ENCODE measurements at regions not wholly inside any gene's neighbourhood (a gene's known extent, or its start where the extent isn't known, plus 50 kb on each side); places are given as distances from the start of the nearest gene placed in this dataset.
"Not testable (repeated sequence)": the region's sequence is repeated elsewhere in the genome, so short reads cannot be mapped to it uniquely, and the experiment has no call there.

DNA sequence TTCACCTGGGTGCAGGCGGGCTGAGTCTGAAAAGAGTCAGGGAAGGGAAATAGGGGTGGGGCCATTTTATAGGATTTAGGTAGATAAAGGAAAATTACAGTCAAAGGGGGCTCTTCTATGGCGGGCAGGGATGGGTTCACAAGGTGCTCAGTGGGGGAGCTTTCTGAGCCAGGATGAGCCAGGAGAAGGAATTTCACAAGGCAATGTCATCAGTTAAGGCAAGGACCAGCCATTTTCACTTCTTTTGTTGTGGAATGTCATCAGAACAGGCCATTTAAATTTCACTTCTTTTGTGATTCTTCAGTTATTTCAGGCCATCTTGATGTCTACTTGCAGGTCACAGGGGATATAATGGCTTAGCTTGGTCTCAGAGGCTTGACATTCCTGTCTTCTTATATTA is 66.4 kb downstream of the PPIAL4A start:
- Mint-ChIP-seq H3K9me3 (peaks cover 12% of the 10 kb centered on the region), H3K36me3 (ENCODE audit: low read depth) (peaks cover 12% of the 10 kb centered on the region)
- DNase-seq (ENCODE audit: low spot score); intact Hi-C loops (cut with micrococcal nuclease); H3K27me3 Mint-ChIP-seq (ENCODE audit: insufficient read depth); H3K4me3 Mint-ChIP-seq; H3K4me1 Mint-ChIP-seq (ENCODE audit: low read depth); H3K27ac Mint-ChIP-seq: not testable (repeated sequence)

DNA sequence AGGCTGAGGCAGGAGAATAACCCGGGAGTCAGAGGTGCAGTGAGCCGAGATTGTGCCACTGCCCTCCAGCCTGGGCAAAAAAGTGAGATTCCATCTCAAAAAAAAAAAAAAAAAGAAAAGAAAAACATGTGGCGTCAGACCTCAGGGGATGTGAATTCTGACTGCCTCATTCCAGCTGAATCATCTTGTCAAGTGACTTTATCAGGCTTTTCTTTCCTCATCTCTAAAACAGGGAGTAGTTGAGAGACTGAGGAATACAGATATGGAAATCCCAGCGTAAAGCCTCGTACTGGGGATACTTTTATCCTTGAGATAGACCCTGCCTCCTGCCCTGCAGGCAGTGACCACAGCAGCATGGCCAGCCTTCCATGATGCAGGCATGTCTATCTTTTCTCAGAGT is 76.4 kb downstream of the PPIAL4A start:
- H3K9me3 Mint-ChIP-seq; H3K4me3 Mint-ChIP-seq; H3K4me1 Mint-ChIP-seq (ENCODE audit: low read depth); DNase-seq (ENCODE audit: low spot score); H3K27me3 Mint-ChIP-seq (ENCODE audit: insufficient read depth); intact Hi-C loops (cut with micrococcal nuclease); H3K36me3 Mint-ChIP-seq (ENCODE audit: low read depth); H3K27ac Mint-ChIP-seq: not testable (repeated sequence)

DNA sequence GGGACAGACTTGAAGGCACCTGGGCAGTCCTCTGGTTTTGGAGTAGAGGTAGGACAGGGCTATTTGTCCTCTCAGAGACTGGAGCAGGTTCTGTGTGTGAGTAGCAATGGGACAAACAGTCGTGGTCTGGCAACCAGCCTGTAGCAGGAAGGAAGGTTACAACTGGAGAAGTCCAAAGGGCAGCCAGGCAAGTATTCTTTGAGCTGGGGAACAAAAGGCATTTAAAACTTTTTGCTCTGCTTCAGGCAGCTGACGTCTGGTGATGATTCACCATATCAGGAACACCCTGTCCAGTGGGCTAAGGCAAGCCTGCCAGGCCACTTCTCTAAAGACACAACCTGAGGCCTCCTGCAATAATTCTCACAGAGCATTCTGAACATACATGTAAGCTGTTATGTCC is 83.3 kb downstream of the PPIAL4A start:
- H3K9me3 Mint-ChIP-seq; DNase-seq (ENCODE audit: low spot score); intact Hi-C loops (cut with micrococcal nuclease); H3K4me3 Mint-ChIP-seq; H3K27me3 Mint-ChIP-seq (ENCODE audit: insufficient read depth); H3K4me1 Mint-ChIP-seq (ENCODE audit: low read depth); H3K36me3 Mint-ChIP-seq (ENCODE audit: low read depth); H3K27ac Mint-ChIP-seq: not testable (repeated sequence)

DNA sequence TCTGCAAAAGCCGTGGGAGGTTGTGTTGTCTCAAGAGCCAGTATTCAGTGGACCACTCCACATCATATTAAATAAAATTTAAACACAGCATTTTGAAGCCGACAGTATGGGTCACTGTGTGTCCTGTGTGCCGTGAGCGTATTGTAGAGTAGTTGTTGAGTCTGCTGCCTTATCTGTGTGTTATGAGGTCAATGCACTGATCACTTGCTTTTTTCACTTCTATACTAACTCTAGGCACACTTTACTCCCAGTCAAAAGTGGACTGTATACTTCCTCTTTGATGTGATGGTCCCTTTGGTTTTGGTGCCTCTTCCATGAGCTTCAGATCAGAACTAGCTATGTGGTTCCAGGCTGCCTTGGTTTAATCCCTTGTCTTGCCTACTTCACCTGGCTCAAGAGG is 84.3 kb downstream of the PPIAL4A start:
- H3K4me3 Mint-ChIP-seq; H3K27ac Mint-ChIP-seq; H3K4me1 Mint-ChIP-seq (ENCODE audit: low read depth); H3K36me3 Mint-ChIP-seq (ENCODE audit: low read depth); H3K27me3 Mint-ChIP-seq (ENCODE audit: insufficient read depth); H3K9me3 Mint-ChIP-seq; DNase-seq (ENCODE audit: low spot score); intact Hi-C loops (cut with micrococcal nuclease): not testable (repeated sequence)

DNA sequence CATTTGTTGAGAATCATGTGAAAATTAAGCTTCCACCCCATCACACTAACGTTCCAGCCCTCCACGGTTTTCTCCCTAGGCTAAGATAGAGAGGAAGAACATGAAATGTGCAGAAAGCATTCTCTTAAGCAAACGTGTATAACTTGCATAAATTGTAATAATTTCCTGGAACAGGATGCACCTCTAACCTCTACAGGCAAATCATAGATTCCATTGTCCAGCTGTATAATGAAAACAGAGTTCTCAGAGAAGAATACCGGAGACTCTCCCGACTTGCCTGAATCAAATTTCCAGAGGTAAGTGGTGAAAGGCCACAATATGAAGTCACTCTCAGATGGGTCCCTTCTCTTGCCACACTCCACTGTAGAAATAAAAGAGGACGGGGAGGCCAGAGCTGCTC is 87.7 kb downstream of the PPIAL4A start:
- H3K36me3 Mint-ChIP-seq (ENCODE audit: low read depth); H3K27ac Mint-ChIP-seq; DNase-seq (ENCODE audit: low spot score); H3K9me3 Mint-ChIP-seq; H3K4me3 Mint-ChIP-seq; H3K4me1 Mint-ChIP-seq (ENCODE audit: low read depth); intact Hi-C loops (cut with micrococcal nuclease); H3K27me3 Mint-ChIP-seq (ENCODE audit: insufficient read depth): not testable (repeated sequence)

DNA sequence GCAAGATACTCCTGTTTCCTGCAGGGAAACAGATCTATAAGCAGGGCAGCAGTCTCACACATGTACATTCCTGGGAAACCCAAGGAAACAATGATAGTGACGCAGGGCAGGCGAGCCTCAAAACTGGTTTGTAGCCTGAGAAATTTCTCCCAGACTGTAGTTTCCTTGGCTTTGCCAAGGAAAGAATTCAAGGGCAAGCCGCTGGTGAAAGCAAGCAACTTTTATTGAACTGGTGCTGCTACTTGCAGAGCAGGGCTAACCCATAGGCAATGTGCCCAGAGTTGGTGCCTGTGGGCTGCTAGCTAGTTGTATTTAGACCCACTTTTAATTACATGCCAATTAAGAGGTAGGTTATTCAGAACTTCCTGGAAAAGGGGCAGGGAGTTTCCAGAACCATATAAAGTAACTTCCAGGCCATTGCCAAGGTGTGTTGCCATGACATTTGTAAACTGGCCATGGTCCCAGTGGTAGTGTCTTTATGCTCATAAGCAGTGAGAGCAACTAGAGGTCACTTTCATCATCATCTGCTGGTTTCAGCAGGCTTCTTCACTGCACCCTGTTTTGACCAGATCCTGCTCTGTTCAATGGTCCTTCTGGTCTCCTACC is 92.0 kb downstream of the PPIAL4A start:
- H3K4me1 Mint-ChIP-seq (ENCODE audit: low read depth); H3K4me3 Mint-ChIP-seq; DNase-seq (ENCODE audit: low spot score); H3K27ac Mint-ChIP-seq; intact Hi-C loops (cut with micrococcal nuclease); H3K27me3 Mint-ChIP-seq (ENCODE audit: insufficient read depth); H3K36me3 Mint-ChIP-seq (ENCODE audit: low read depth); H3K9me3 Mint-ChIP-seq: not testable (repeated sequence)

DNA sequence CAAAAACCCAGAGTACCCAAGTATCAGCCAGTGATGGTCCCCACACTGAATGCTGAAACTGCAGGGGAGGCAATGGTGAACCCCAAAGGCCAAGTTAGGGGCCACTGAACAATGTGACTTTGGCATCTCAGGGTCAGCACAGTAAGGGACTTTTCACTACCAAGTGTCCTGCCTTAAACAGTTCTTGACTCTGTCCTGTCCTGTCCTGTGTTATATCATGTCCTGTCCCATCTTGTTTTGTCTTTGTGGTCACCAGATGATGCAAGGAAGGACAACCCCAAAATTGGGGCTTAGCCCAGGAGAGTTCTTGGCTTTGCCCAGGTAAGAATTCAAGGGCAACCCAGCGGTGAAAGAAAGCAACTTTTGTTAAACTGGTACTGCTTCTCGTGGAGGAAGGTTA is 105.0 kb downstream of the PPIAL4A start:
- H3K36me3 Mint-ChIP-seq (ENCODE audit: low read depth); intact Hi-C loops (cut with micrococcal nuclease); H3K4me1 Mint-ChIP-seq (ENCODE audit: low read depth); H3K27ac Mint-ChIP-seq; H3K4me3 Mint-ChIP-seq; H3K27me3 Mint-ChIP-seq (ENCODE audit: insufficient read depth); DNase-seq (ENCODE audit: low spot score); H3K9me3 Mint-ChIP-seq: not testable (repeated sequence)

DNA sequence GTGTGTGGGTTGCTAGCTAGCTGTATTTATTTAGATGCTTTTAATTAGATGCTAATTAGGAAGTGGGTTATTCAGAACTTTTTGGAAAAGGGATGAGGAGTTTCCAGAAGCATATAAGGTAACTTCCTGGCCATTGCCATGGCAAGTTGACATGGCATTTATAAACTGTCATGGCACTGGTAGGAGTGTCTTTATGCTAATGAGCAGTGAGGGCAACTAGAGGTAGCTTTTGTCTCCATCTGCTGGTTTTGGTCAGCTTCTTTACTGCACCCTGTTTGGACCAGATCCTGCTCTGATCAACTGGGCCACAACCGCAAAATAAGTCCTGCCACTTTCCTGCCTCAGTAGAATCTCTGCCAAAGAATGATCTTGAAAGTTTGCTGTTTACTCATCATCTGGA is 105.5 kb downstream of the PPIAL4A start:
- H3K27me3 Mint-ChIP-seq (ENCODE audit: insufficient read depth); H3K4me1 Mint-ChIP-seq (ENCODE audit: low read depth); H3K36me3 Mint-ChIP-seq (ENCODE audit: low read depth); H3K4me3 Mint-ChIP-seq; H3K9me3 Mint-ChIP-seq; intact Hi-C loops (cut with micrococcal nuclease); DNase-seq (ENCODE audit: low spot score); H3K27ac Mint-ChIP-seq: not testable (repeated sequence)

DNA sequence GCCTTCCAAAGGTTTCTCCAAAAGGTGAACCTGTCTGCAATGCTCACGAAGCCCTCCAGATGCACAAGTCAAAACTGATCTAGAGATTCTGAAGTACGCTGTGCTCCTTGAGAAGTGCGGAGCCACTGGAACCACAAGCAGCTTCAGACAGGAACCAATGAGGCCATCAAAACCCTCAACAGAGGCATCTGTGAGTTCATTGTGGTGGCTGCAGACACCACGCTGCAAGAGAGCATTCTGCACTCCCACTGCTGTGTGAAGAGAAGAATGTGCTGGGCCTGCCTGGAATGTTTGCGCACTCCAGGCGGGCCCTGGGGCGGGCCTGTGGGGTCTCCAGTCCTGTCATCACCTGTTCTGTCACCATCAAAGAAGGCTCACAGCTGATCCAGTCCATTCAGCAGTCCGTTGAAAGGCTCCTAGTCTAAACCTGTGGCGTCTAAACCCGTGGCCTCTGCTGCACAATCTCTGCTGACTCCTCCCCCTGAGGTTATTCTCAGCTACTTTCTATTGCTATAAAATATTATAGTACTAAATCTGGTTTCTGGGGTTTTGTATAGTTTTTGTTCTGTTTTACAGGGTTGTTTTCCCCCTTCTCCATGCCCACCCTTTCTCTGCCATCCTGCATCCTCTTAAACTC is 111.6 kb downstream of the PPIAL4A start:
- H3K4me3 Mint-ChIP-seq; intact Hi-C loops (cut with micrococcal nuclease); H3K9me3 Mint-ChIP-seq; H3K4me1 Mint-ChIP-seq (ENCODE audit: low read depth); H3K27me3 Mint-ChIP-seq (ENCODE audit: insufficient read depth); H3K27ac Mint-ChIP-seq; H3K36me3 Mint-ChIP-seq (ENCODE audit: low read depth); DNase-seq (ENCODE audit: low spot score): not testable (repeated sequence)

DNA sequence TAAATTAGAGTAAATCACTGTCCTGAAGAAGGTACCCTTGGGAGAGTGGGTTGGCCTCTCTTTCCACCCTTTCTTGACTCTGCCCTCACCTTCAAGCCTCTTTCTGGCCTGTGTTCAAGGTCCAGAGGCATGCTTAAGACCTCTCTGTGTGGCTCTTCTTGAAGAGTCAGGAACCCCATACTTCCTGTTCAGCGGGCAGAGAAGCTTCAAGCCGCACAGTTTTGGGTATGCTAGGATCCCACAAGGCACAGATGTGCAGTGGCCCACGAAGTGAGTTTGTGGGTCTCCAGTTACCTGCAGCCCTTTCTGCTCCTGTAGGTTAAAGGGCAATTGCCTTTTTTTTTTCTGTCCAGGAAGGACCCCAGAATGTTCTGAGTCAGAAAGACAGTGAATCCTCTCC is 113.7 kb downstream of the PPIAL4A start:
- intact Hi-C loops (cut with micrococcal nuclease); H3K36me3 Mint-ChIP-seq (ENCODE audit: low read depth); H3K27ac Mint-ChIP-seq; H3K4me3 Mint-ChIP-seq; H3K27me3 Mint-ChIP-seq (ENCODE audit: insufficient read depth); DNase-seq (ENCODE audit: low spot score); H3K4me1 Mint-ChIP-seq (ENCODE audit: low read depth); H3K9me3 Mint-ChIP-seq: not testable (repeated sequence)

DNA sequence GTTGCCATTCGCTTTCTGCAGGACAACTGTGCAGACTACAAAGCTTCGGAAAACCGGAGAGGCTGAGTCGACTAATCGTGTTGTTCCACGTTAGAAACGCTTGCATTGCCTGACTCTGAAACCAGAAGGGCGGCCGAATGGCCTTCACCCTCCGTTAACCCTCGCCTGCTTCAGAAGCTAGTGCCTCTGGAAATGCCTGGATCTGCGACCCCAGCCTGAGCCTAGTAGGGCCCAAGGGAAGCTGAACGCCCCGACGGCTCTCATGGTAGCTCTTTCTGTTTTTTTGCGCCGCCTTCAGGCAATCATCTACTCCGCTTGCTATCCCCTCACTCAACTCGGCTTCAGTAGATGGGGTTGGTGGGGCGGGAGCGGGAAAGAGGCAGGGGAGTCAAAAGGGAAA is 117.3 kb downstream of the PPIAL4A start:
- H3K36me3 Mint-ChIP-seq (ENCODE audit: low read depth); intact Hi-C loops (cut with micrococcal nuclease); DNase-seq (ENCODE audit: low spot score); H3K9me3 Mint-ChIP-seq; H3K27ac Mint-ChIP-seq; H3K4me3 Mint-ChIP-seq: not testable (repeated sequence)
- peaks cover 15% of the 10 kb centered on the region for H3K27me3 Mint-ChIP-seq (ENCODE audit: insufficient read depth)
- H3K4me1 Mint-ChIP-seq (ENCODE audit: low read depth): peaks cover 15% of the 10 kb centered on the region

DNA sequence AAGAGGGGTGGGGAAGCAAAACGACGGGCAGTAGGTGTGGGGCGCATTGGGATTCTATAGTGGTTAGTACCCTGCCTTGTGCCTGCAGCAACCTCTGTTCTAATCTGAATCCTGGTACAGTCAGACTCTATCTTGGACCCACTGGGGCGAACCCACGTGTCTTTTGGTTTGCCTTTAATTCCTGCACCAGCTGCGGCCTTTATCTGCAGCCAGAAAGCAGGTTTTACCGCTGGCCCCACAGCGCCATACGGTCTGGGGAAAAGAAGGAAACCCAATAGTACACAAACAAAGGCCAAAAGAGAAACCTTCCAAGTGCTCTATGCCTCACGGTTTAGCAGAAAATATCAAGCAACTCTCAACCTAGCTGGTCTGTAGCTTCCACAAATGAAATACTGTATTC is 118.2 kb downstream of the PPIAL4A start:
- H3K27ac Mint-ChIP-seq; H3K36me3 Mint-ChIP-seq (ENCODE audit: low read depth); intact Hi-C loops (cut with micrococcal nuclease); DNase-seq (ENCODE audit: low spot score); H3K9me3 Mint-ChIP-seq: not testable (repeated sequence)
- Mint-ChIP-seq H3K4me3 (peak overlapping the region; percentile 50), H3K27me3 (ENCODE audit: insufficient read depth) (peaks cover 15% of the 10 kb centered on the region), H3K4me1 (ENCODE audit: low read depth) (peaks cover 15% of the 10 kb centered on the region)

DNA sequence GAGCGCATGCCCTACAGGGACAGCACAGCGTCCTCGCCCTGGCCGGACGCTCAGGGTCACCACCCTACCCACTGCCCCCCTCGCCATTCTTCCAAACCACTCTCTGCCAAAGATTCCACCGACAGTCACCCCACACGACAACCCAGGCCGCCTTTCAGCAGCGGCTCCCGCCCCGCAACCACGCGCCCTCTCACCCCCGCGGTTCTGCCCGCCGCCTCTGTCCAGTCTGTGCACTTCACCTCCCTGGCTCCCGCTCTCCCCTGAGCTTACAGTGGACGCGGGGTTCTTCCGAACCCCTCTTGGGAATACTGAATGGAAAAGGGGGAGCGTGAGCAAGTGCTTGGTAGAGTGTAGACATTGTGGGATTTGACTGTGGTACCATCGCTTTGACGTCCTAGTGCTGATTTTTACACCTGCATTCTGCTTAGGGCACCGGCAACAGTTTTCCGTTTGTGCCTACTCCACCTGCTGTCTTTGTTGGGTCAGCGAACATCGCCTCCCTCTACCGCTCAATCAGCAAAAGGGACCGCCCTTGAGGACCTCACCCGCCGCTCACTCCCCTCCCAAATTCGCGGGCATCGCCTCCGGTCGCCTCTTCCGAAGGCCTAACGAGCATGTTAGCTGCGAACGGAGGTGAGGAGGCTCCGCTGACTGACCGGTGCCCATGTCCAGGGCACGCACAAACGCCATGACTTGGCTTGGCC is 119.1 kb downstream of the PPIAL4A start:
- H3K27ac Mint-ChIP-seq; H3K36me3 Mint-ChIP-seq (ENCODE audit: low read depth); DNase-seq (ENCODE audit: low spot score); H3K9me3 Mint-ChIP-seq; intact Hi-C loops (cut with micrococcal nuclease): not testable (repeated sequence)
- H3K27me3 Mint-ChIP-seq (ENCODE audit: insufficient read depth): peaks cover 17% of the 10 kb centered on the region
- H3K4me3 Mint-ChIP-seq: peak overlapping the region; percentile 76
- peaks cover 15% of the 10 kb centered on the region for H3K4me1 Mint-ChIP-seq (ENCODE audit: low read depth)

All from activated T-helper 1 cell treated with anti-CD3 and anti-CD28 coated beads, Interleukin-12 subunit alpha, Interleukin-12 subunit beta, Interleukin-2, Interleukin-4 antibody, amounts not matched to agents 30 ng/mL and 10 ng/mL and 1 ng/mL, durations not matched to agents 14 hours and 24 hours and 36 hours (primary cell).